ENCODE measurements at regions not wholly inside any gene's neighbourhood (a gene's known extent, or its start where the extent isn't known, plus 50 kb on each side); places are given as distances from the start of the nearest gene placed in this dataset.

- DNase-seq (ENCODE audit: low read depth in 4 of 4, low spot score in 3 of 4): no peak
These were observed 215.1 kb upstream of the ZNF507 start for GRCh38 chr19:32130332-32130731.

- DNase-seq (ENCODE audit: low read depth in 4 of 4, low spot score in 3 of 4): no peak
These were observed 214.4 kb upstream of the ZNF507 start for GRCh38 chr19:32131005-32131404.

GRCh38 chr19:32138416-32138815, 207.0 kb upstream of the ZNF507 start:
- no peak for DNase-seq (ENCODE audit: low read depth in 4 of 4, low spot score in 3 of 4)

GRCh38 chr19:32141840-32142511, 203.4 kb upstream of the ZNF507 start:
- no peak for DNase-seq (ENCODE audit: low read depth in 4 of 4, low spot score in 3 of 4)

GRCh38 chr19:32146664-32147063, 198.7 kb upstream of the ZNF507 start:
- DNase-seq (ENCODE audit: low read depth in 4 of 4, low spot score in 3 of 4): no peak

GRCh38 chr19:32150605-32151004, 194.8 kb upstream of the ZNF507 start:
- DNase-seq (ENCODE audit: low read depth in 4 of 4, low spot score in 3 of 4): no peak

GRCh38 chr19:32154418-32154817, 191.0 kb upstream of the ZNF507 start:
- no peak for DNase-seq (ENCODE audit: low read depth in 4 of 4, low spot score in 3 of 4)

GRCh38 chr19:32164384-32164992, 180.9 kb upstream of the ZNF507 start:
- no peak for DNase-seq (ENCODE audit: low read depth in 4 of 4, low spot score in 3 of 4)

- DNase-seq (ENCODE audit: low read depth in 4 of 4, low spot score in 3 of 4): no peak
These were observed 180.3 kb upstream of the ZNF507 start for GRCh38 chr19:32165141-32165540.

GRCh38 chr19:32165750-32166149, 179.7 kb upstream of the ZNF507 start:
- no peak for DNase-seq (ENCODE audit: low read depth in 4 of 4, low spot score in 3 of 4)

GRCh38 chr19:32166238-32166637, 179.2 kb upstream of the ZNF507 start:
- DNase-seq (ENCODE audit: low read depth in 4 of 4, low spot score in 3 of 4): no peak

- DNase-seq (ENCODE audit: low read depth in 4 of 4, low spot score in 3 of 4): no peak
These were observed 177.3 kb upstream of the ZNF507 start for GRCh38 chr19:32168111-32168510.

GRCh38 chr19:32168606-32169005, 176.8 kb upstream of the ZNF507 start:
- no peak for DNase-seq (ENCODE audit: low read depth in 4 of 4, low spot score in 3 of 4)

GRCh38 chr19:32171719-32172151, 173.7 kb upstream of the ZNF507 start:
- no peak for DNase-seq (ENCODE audit: low read depth in 4 of 4, low spot score in 3 of 4)

GRCh38 chr19:32172566-32173160, 172.7 kb upstream of the ZNF507 start:
- DNase-seq (ENCODE audit: low read depth in 4 of 4, low spot score in 3 of 4): no peak

- no peak for DNase-seq (ENCODE audit: low read depth in 4 of 4, low spot score in 3 of 4)
These were observed 171.6 kb upstream of the ZNF507 start for GRCh38 chr19:32173836-32174235.

- DNase-seq (ENCODE audit: low read depth in 4 of 4, low spot score in 3 of 4): no peak
These were observed 170.9 kb upstream of the ZNF507 start for GRCh38 chr19:32174386-32175113.

- no peak for DNase-seq (ENCODE audit: low read depth in 4 of 4, low spot score in 3 of 4)
These were observed 168.8 kb upstream of the ZNF507 start for GRCh38 chr19:32176591-32176990.

GRCh38 chr19:32177686-32178085, 167.7 kb upstream of the ZNF507 start:
- no peak for DNase-seq (ENCODE audit: low read depth in 4 of 4, low spot score in 3 of 4)

- no peak for DNase-seq (ENCODE audit: low read depth in 4 of 4, low spot score in 3 of 4)
These were observed 167.0 kb upstream of the ZNF507 start for GRCh38 chr19:32178401-32178800.

GRCh38 chr19:32178956-32179355, 166.5 kb upstream of the ZNF507 start:
- DNase-seq (ENCODE audit: low read depth in 4 of 4, low spot score in 3 of 4): no peak
